Loucy (cell line): ENCODE measurements at regions not wholly inside any gene's neighbourhood (a gene's known extent, or its start where the extent isn't known, plus 50 kb on each side); places are given as distances from the start of the nearest gene placed in this dataset.

ENCODE experiments used
- H2AFZ ChIP-seq: fragments of 200-600 bp; sonication (generic); 2 replicates; pipeline ENCODE4 v1.6.0; 2016; ENCODE audit warnings: antibody characterized with exemption, mild to moderate bottlenecking, low read length, moderate library complexity
- H3F3A ChIP-seq: fragments of 200-600 bp; 2 replicates; pipeline ENCODE4 v1.6.0; 2016; ENCODE audit warnings: antibody characterized with exemption, low read depth, mild to moderate bottlenecking
- H3K27me3 ChIP-seq: fragments of 200-600 bp; sonication (generic); 2 replicates; pipeline ENCODE4 v1.6.1; 2014; ENCODE audit warnings: low read length, mild to moderate bottlenecking; ENCODE audit not compliant: insufficient read depth, poor library complexity, severe bottlenecking
- H3K36me3 ChIP-seq: fragments of 200-600 bp; sonication (generic); 2 replicates; pipeline ENCODE4 v1.6.1; 2016; ENCODE audit warnings: low read length; ENCODE audit not compliant: insufficient read depth
- H3K4me1 ChIP-seq: fragments of 200-600 bp; sonication (generic); 2 replicates; pipeline ENCODE4 v1.5.1; 2014; ENCODE audit warnings: low read length, mild to moderate bottlenecking; ENCODE audit not compliant: insufficient read depth, poor library complexity, severe bottlenecking
- H3K4me2 ChIP-seq: fragments of 200-600 bp; sonication (generic); 2 replicates; pipeline ENCODE4 v1.6.0; 2014; ENCODE audit warnings: antibody characterized with exemption, low read length, low read depth, mild to moderate bottlenecking; ENCODE audit not compliant: poor library complexity, severe bottlenecking
- H3K4me3 ChIP-seq: fragments of 200-600 bp; sonication (generic); 2 replicates; pipeline ENCODE4 v1.5.1; 2014; ENCODE audit warnings: low read length, mild to moderate bottlenecking, mixed read lengths; ENCODE audit not compliant: poor library complexity, severe bottlenecking
- H3K79me2 ChIP-seq: fragments of 200-600 bp; sonication (generic); 2 replicates; pipeline ENCODE4 v1.6.1; 2014; ENCODE audit warnings: low read length; ENCODE audit not compliant: insufficient read depth
- H3K9ac ChIP-seq: fragments of 200-600 bp; sonication (generic); 2 replicates; pipeline ENCODE4 v1.6.0; 2014; ENCODE audit warnings: mild to moderate bottlenecking, low read depth, low read length, moderate library complexity; ENCODE audit not compliant: poor library complexity, severe bottlenecking
- H3K9me2 ChIP-seq: fragments of 200-600 bp; sonication (generic); replicated peaks from 2 replicates; pipeline ENCODE4 v1.6.1; 2016; ENCODE audit warnings: low read depth, low read length, mixed read lengths
- H3K9me3 ChIP-seq: fragments of 200-600 bp; sonication (generic); 2 replicates; pipeline ENCODE4 v1.6.1; 2014; ENCODE audit warnings: mild to moderate bottlenecking, antibody characterized with exemption, low read length, low read depth; ENCODE audit not compliant: insufficient read depth
- H4K20me1 ChIP-seq: fragments of 200-600 bp; sonication (generic); 2 replicates; pipeline ENCODE4 v1.6.0; 2014; ENCODE audit warnings: antibody characterized with exemption, low read length, mild to moderate bottlenecking; ENCODE audit not compliant: insufficient read depth, poor library complexity, severe bottlenecking
- CTCF ChIP-seq: fragments of 200-600 bp; sonication (generic); conservative IDR thresholded peaks from 2 replicates; pipeline ENCODE4 v1.5.1; 2014; ENCODE audit warnings: mild to moderate bottlenecking, antibody characterized with exemption, low read length
- EZH2phosphoT487 ChIP-seq: fragments of 200-600 bp; IDR thresholded peaks from 2 replicates; pipeline ENCODE4 v1.6.1; 2018; ENCODE audit warnings: antibody characterized with exemption, mild to moderate bottlenecking, moderate library complexity, borderline replicate concordance

DNA sequence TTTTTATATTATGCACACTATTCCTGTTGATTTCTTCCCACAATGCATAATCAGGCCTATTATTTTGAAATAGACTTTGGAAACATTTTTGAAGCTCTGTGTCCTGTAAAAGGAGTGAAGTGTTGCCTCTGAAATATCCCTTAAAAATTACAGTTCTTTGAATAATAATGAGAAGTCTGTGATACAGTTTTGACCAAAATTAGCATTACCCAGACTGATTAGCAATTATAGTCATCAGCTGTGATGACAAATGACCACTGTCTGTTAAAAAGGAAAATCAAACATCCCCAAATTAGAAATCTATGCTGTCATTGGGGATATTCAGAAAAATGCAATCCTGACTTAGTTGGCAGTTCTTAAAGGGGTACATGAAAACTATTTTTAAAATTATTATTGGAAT is 63.7 kb downstream of the PTGS2 start:
- Histone ChIP-seq H3K9me2 (no peaks in the 10 kb centered on the region), H3K79me2 (no peaks in the 10 kb centered on the region), H3K4me3 (no peak overlapping the region), H3K9me3 (no peaks in the 10 kb centered on the region), H3K36me3 (no peaks in the 10 kb centered on the region), H3K27me3 (no peaks in the 10 kb centered on the region), H3K9ac (no peak overlapping the region), H4K20me1 (no peaks in the 10 kb centered on the region), H3F3A (no peaks in the 10 kb centered on the region), H2AFZ (no peak overlapping the region), H3K4me1 (peaks cover 27% of the 10 kb centered on the region), H3K4me2 (no peak overlapping the region)
- TF ChIP-seq EZH2phosphoT487 = no peak
- TF ChIP-seq CTCF = no peak

- H3F3A ChIP-seq = no peaks in the 10 kb centered on the region
- H3K4me2 ChIP-seq = peak overlapping the region; percentile 49
- H3K79me2 ChIP-seq = no peaks in the 10 kb centered on the region
- H2AFZ ChIP-seq = peak overlapping the region; percentile 95
- H4K20me1 ChIP-seq = no peaks in the 10 kb centered on the region
- H3K36me3 ChIP-seq = no peaks in the 10 kb centered on the region
- TF ChIP-seq CTCF (no peak), EZH2phosphoT487 (no peak)
- H3K4me3 ChIP-seq = no peak overlapping the region
- peaks cover 17% of the 10 kb centered on the region for H3K4me1 ChIP-seq
- no peak overlapping the region for H3K9ac ChIP-seq
- no peaks in the 10 kb centered on the region for H3K9me3 ChIP-seq
- H3K27me3 ChIP-seq = no peaks in the 10 kb centered on the region
- no peaks in the 10 kb centered on the region for H3K9me2 ChIP-seq
Measured at GRCh38 chr1:186615332-186615731, 64.9 kb downstream of the PTGS2 start.

GRCh38 chr1:186611156-186611555 is 69.1 kb downstream of the PTGS2 start:
- H3K9me3 ChIP-seq = no peaks in the 10 kb centered on the region
- H3K4me2 ChIP-seq = no peak overlapping the region
- no peak for TF ChIP-seq EZH2phosphoT487
- no peak for TF ChIP-seq CTCF
- H3K4me3 ChIP-seq = no peak overlapping the region
- peaks cover 6% of the 10 kb centered on the region for H3K4me1 ChIP-seq
- no peak overlapping the region for H3K9ac ChIP-seq
- no peaks in the 10 kb centered on the region for H3F3A ChIP-seq
- no peaks in the 10 kb centered on the region for H4K20me1 ChIP-seq
- H3K79me2 ChIP-seq = no peaks in the 10 kb centered on the region
- no peaks in the 10 kb centered on the region for H3K9me2 ChIP-seq
- H2AFZ ChIP-seq = no peak overlapping the region
- no peaks in the 10 kb centered on the region for H3K36me3 ChIP-seq
- no peaks in the 10 kb centered on the region for H3K27me3 ChIP-seq
